Mesenchymal stem cell (in vitro differentiated cells and primary cell): ENCODE measurements at regions not wholly inside any gene's neighbourhood (a gene's known extent, or its start where the extent isn't known, plus 50 kb on each side); places are given as distances from the start of the nearest gene placed in this dataset.

Experiments
- DNase-seq: peaks from one replicate; pipeline ENCODE4 v3.0.0-alpha.2; 2013
- H2AFZ ChIP-seq: one replicate; pipeline ENCODE4 v1.6.1; 2013; ENCODE audit warnings: low read depth, mild to moderate bottlenecking, control low read depth, inconsistent platforms, low read length, moderate library complexity
- H2AK5ac ChIP-seq: 2 replicates; pipeline ENCODE4 v1.6.1; 2013; ENCODE audit warnings: low read length, moderate library complexity, mild to moderate bottlenecking, inconsistent platforms; ENCODE audit not compliant: severe bottlenecking
- H2BK120ac ChIP-seq: one replicate; pipeline ENCODE4 v1.6.1; 2013; ENCODE audit warnings: low read depth, mild to moderate bottlenecking, inconsistent platforms, low read length, moderate library complexity
- H2BK12ac ChIP-seq, 2 experiments: one replicate each; pipeline ENCODE4 v1.6.1; 2013; ENCODE audit warnings: inconsistent platforms in 2 of 2, low read length in 2 of 2, mild to moderate bottlenecking in 2 of 2, moderate library complexity in 2 of 2, control low read depth in 1 of 2
- H2BK15ac ChIP-seq: one replicate; pipeline ENCODE4 v1.6.1; 2013; ENCODE audit warnings: mild to moderate bottlenecking, low read depth, inconsistent platforms; ENCODE audit not compliant: poor library complexity, severe bottlenecking
- H2BK5ac ChIP-seq: 2 replicates; pipeline ENCODE4 v1.6.1; 2013; ENCODE audit warnings: low read depth, mild to moderate bottlenecking, low read length, control low read depth, inconsistent platforms; ENCODE audit not compliant: poor library complexity, severe bottlenecking
- H3K14ac ChIP-seq, 2 experiments: one replicate each; pipeline ENCODE4 v1.6.1; 2013; ENCODE audit warnings: inconsistent platforms in 2 of 2, low read length in 2 of 2, control low read depth in 1 of 2, mild to moderate bottlenecking in 1 of 2, moderate library complexity in 1 of 2
- H3K18ac ChIP-seq, 2 experiments: one replicate each; pipeline ENCODE4 v1.6.1; 2013; ENCODE audit warnings: inconsistent platforms in 2 of 2, low read length in 2 of 2, control low read depth in 1 of 2, low read depth in 1 of 2, mild to moderate bottlenecking in 1 of 2
- H3K23ac ChIP-seq, 2 experiments: one replicate each; pipeline ENCODE4 v1.6.1; 2013; ENCODE audit warnings: inconsistent platforms in 2 of 2, low read length in 2 of 2, mild to moderate bottlenecking in 2 of 2, moderate library complexity in 2 of 2, control low read depth in 1 of 2
- H3K27ac ChIP-seq: 2 replicates; pipeline ENCODE4 v1.5.1; 2013; ENCODE audit warnings: mild to moderate bottlenecking, moderate library complexity, low read length, control low read depth, inconsistent platforms; ENCODE audit not compliant: poor library complexity, severe bottlenecking
- H3K27me3 ChIP-seq, 2 experiments: 2 replicates each; pipeline versions ENCODE4 v1.6.1 to v1.7.0; 2013; ENCODE audit warnings: low read length in 2 of 2, mild to moderate bottlenecking in 2 of 2, moderate library complexity in 2 of 2, control low read depth in 1 of 2, inconsistent platforms in 1 of 2; ENCODE audit not compliant: control insufficient read depth in 1 of 2, insufficient read depth in 1 of 2
- H3K36me3 ChIP-seq, 2 experiments: 2 replicates each; pipeline versions ENCODE4 v1.6.1 to v1.7.0; 2013; ENCODE audit warnings: low read length in 2 of 2, control low read depth in 1 of 2, inconsistent platforms in 1 of 2, low read depth in 1 of 2, mild to moderate bottlenecking in 1 of 2; ENCODE audit not compliant: insufficient read depth in 2 of 2, control insufficient read depth in 1 of 2
- H3K4ac ChIP-seq, 2 experiments: one replicate each; pipeline ENCODE4 v1.6.1; 2013; ENCODE audit warnings: inconsistent platforms in 2 of 2, low read length in 2 of 2, mild to moderate bottlenecking in 2 of 2, moderate library complexity in 2 of 2, control low read depth in 1 of 2, low read depth in 1 of 2
- H3K4me1 ChIP-seq: 2 replicates; pipeline ENCODE4 v1.6.1; 2013; ENCODE audit warnings: low read depth, low read length, control low read depth; ENCODE audit not compliant: control insufficient read depth, insufficient read depth
- H3K4me2 ChIP-seq: 2 replicates; pipeline ENCODE4 v1.6.1; 2013; ENCODE audit warnings: low read length, mild to moderate bottlenecking, inconsistent platforms; ENCODE audit not compliant: poor library complexity, severe bottlenecking
- H3K4me3 ChIP-seq, 2 experiments: 2 replicates each; pipeline versions ENCODE4 v1.5.1 to v1.7.0; 2013; ENCODE audit warnings: low read length in 2 of 2, mild to moderate bottlenecking in 2 of 2, control low read depth in 1 of 2, low read depth in 1 of 2; ENCODE audit not compliant: insufficient read depth in 1 of 2
- H3K79me1 ChIP-seq: replicated peaks from 2 replicates; pipeline ENCODE4 v1.6.1; 2013; ENCODE audit warnings: mild to moderate bottlenecking, control low read depth, low read length, inconsistent platforms; ENCODE audit not compliant: poor library complexity, severe bottlenecking
- H3K9ac ChIP-seq: 2 replicates; pipeline ENCODE4 v1.7.0; 2013; ENCODE audit warnings: mild to moderate bottlenecking, low read length, moderate library complexity
- H3K9me3 ChIP-seq: 2 replicates; pipeline ENCODE4 v1.7.0; 2013; ENCODE audit warnings: mild to moderate bottlenecking, low read length; ENCODE audit not compliant: control insufficient read depth
- H4K8ac ChIP-seq: one replicate; pipeline ENCODE4 v1.6.1; 2013; ENCODE audit warnings: inconsistent platforms, mild to moderate bottlenecking, low read length, moderate library complexity
- H4K91ac ChIP-seq: one replicate; pipeline ENCODE4 v1.6.1; 2013; ENCODE audit warnings: mild to moderate bottlenecking, low read length, inconsistent platforms
- WGBS: methylation state at CpG from one replicate; pipeline ENCODE4 v1.1.7; 2013; ENCODE audit warnings: mixed read lengths; 5-methylcytosine and 5-hydroxymethylcytosine counted together

DNA sequence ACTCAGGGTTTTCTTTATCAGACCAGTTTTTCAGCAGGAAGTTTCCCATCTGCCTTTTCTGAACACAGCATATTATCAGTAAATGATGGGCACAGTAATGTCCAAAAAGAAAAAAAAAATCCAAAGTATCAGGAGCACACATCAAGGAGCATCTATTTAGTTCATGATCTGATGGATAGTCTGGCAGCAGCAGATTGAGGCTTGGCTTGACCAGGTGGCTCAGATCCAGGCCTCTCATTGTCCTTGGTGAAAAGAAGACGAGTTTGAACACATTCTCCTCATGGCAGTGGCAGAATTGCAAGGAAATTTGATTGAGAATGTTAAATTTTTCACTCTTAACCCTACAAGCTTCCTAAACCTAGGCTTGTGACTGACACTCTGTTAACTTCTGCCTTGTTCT is 192.9 kb downstream of the OXSM start:
- Histone ChIP-seq H2AK5ac (no peak overlapping the region), H3K9ac (no peak overlapping the region), H3K36me3 (no peaks in the 10 kb centered on the region), H3K79me1 (no peaks in the 10 kb centered on the region), H2BK15ac (no peak overlapping the region), H3K4me1 (no peaks in the 10 kb centered on the region), H3K27me3 (no peaks in the 10 kb centered on the region), H4K91ac (no peak overlapping the region), H4K8ac (no peak overlapping the region), H2BK5ac (no peak overlapping the region), H2AFZ (no peak overlapping the region), H2BK120ac (no peak overlapping the region), H3K23ac (no peak overlapping the region), H3K18ac (no peak overlapping the region), H3K4ac (no peak overlapping the region), H3K14ac (no peak overlapping the region), H3K4me3 (no peak overlapping the region), H3K4me2 (no peak overlapping the region), H3K27ac (no peak overlapping the region), H3K9me3 (peaks cover 19% of the 10 kb centered on the region), H2BK12ac (no peak overlapping the region)
- WGBS = no CpG with 5 or more reads among the region's 1 CpG
- no peak for DNase-seq

DNA sequence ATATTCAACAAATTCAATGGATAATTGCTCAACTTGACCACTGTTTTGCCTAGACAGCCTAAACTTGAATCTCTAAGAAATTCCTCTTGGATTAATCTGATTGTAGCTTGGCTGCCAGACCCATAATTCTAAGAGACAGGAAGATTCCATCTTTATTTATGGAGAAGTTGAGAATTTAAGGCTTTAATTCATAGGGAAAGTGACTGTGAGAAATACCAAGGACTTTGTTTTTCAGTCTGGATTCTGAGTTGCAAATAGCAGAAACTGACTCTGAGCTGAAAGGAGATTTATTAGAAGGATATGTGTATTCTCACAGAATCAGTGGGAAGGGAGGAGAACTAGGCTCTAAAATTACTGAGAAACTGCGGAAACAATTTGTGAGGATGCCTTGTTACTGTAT is 195.7 kb downstream of the OXSM start:
- H3K14ac ChIP-seq = no peak overlapping the region
- no peak overlapping the region for H3K4ac ChIP-seq
- no peak overlapping the region for H2BK5ac ChIP-seq
- no peak overlapping the region for H3K4me2 ChIP-seq
- H3K9ac ChIP-seq = no peak overlapping the region
- H3K79me1 ChIP-seq = no peaks in the 10 kb centered on the region
- WGBS = 74% methylated on average over 1 of the region's 1 CpG
- no peaks in the 10 kb centered on the region for H3K36me3 ChIP-seq
- no peak overlapping the region for H4K91ac ChIP-seq
- H2BK120ac ChIP-seq = no peak overlapping the region
- H2AK5ac ChIP-seq = no peak overlapping the region
- H4K8ac ChIP-seq = no peak overlapping the region
- H3K23ac ChIP-seq = no peak overlapping the region
- no peak overlapping the region for H2BK15ac ChIP-seq
- peaks cover 24% of the 10 kb centered on the region for H3K9me3 ChIP-seq
- no peak overlapping the region for H2BK12ac ChIP-seq
- H3K4me1 ChIP-seq = no peaks in the 10 kb centered on the region
- no peaks in the 10 kb centered on the region for H3K27me3 ChIP-seq
- H3K4me3 ChIP-seq = no peak overlapping the region
- H3K18ac ChIP-seq = no peak overlapping the region
- no peak for DNase-seq
- H3K27ac ChIP-seq = no peak overlapping the region
- no peak overlapping the region for H2AFZ ChIP-seq

DNA sequence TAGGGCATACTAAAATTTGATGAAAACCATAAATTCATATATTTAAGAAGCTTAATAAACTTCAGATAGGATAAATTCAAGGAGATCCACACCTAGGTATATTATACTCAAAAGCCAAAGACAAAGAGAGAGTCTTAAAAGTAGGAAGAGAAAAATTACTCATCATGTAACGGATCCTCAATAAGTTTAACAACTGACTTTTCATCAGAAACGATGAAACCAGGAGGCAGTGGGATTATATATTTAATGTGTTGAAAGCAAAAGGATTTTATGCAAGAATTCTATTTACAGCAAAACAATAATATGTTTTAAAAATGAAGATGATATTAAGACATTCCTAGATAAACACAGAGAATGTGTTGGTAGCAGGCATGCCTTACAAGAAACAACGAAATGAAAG is 202.7 kb downstream of the OXSM start:
- no peak overlapping the region for H4K8ac ChIP-seq
- no peak overlapping the region for H3K4ac ChIP-seq
- H2AK5ac ChIP-seq = no peak overlapping the region
- no peak overlapping the region for H3K9ac ChIP-seq
- no peak overlapping the region for H2BK5ac ChIP-seq
- H3K4me2 ChIP-seq = no peak overlapping the region
- peaks cover 23% of the 10 kb centered on the region for H3K9me3 ChIP-seq
- no peak for DNase-seq
- H3K18ac ChIP-seq = no peak overlapping the region
- no peak overlapping the region for H3K4me3 ChIP-seq
- WGBS = no CpG with 5 or more reads among the region's 3 CpGs
- no peaks in the 10 kb centered on the region for H3K36me3 ChIP-seq
- no peak overlapping the region for H3K27ac ChIP-seq
- H3K79me1 ChIP-seq = no peaks in the 10 kb centered on the region
- H3K14ac ChIP-seq = no peak overlapping the region
- no peak overlapping the region for H3K23ac ChIP-seq
- no peak overlapping the region for H2BK120ac ChIP-seq
- no peak overlapping the region for H2BK15ac ChIP-seq
- no peak overlapping the region for H4K91ac ChIP-seq
- no peaks in the 10 kb centered on the region for H3K4me1 ChIP-seq
- no peaks in the 10 kb centered on the region for H3K27me3 ChIP-seq
- no peak overlapping the region for H2AFZ ChIP-seq
- H2BK12ac ChIP-seq = no peak overlapping the region

DNA sequence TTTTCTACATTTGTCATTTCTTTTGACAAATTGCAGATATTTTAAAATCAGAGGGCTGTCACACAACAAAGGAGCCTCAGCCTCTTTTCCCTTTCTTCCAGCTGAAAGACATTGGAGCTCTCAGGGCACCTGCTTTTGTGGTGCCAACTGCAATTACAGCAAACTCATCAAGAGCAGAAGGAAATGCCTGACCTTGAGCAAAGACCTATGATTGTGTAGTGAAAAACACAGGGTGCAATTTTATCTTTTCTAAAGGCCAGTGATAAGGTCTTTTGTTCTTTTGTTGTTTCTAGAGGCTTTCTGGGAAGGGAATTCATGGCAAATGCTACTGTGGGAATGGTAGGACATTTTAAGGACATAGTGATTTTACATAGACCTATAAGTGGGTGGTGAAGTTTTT is 214.3 kb downstream of the OXSM start:
- Histone ChIP-seq H2BK12ac (no peak overlapping the region), H2BK15ac (no peak overlapping the region), H3K27ac (no peak overlapping the region), H3K4me3 (no peak overlapping the region), H3K18ac (no peak overlapping the region), H3K79me1 (no peaks in the 10 kb centered on the region), H2AFZ (no peak overlapping the region), H3K4me2 (no peak overlapping the region), H4K91ac (no peak overlapping the region), H3K9ac (no peak overlapping the region), H3K4ac (no peak overlapping the region), H3K27me3 (no peaks in the 10 kb centered on the region), H3K9me3 (peaks cover 28% of the 10 kb centered on the region), H3K14ac (no peak overlapping the region), H3K23ac (no peak overlapping the region), H3K36me3 (no peaks in the 10 kb centered on the region), H2AK5ac (no peak overlapping the region), H4K8ac (no peak overlapping the region), H2BK120ac (no peak overlapping the region), H3K4me1 (no peaks in the 10 kb centered on the region), H2BK5ac (no peak overlapping the region)
- DNase-seq = no peak
